Type B pancreatic cell (in vitro differentiated cells): ENCODE measurements at regions not wholly inside any gene's neighbourhood (a gene's known extent, or its start where the extent isn't known, plus 50 kb on each side); places are given as distances from the start of the nearest gene placed in this dataset.

Experiments used
- DNase-seq: peaks from one replicate; pipeline ENCODE4 v3.0.0; 2021; ENCODE audit warnings: mixed read lengths; ENCODE audit not compliant: unreplicated experiment; ENCODE audit errors: extremely low spot score
- H3K27ac Mint-ChIP-seq: 2 replicates; pipeline ENCODE4 v1.8.0; 2021; ENCODE audit warnings: mild to moderate bottlenecking, mixed read lengths
- H3K27me3 Mint-ChIP-seq: 2 replicates; pipeline ENCODE4 v1.8.0; 2021; ENCODE audit warnings: mixed read lengths
- H3K36me3 Mint-ChIP-seq: 2 replicates; pipeline ENCODE4 v1.8.0; 2021; ENCODE audit warnings: mixed read lengths
- H3K4me1 Mint-ChIP-seq: one replicate; pipeline ENCODE4 v1.8.0; 2021; ENCODE audit warnings: mixed read lengths; ENCODE audit not compliant: unreplicated experiment
- H3K4me3 Mint-ChIP-seq: 2 replicates; pipeline ENCODE4 v1.8.0; 2021; ENCODE audit warnings: mild to moderate bottlenecking, mixed read lengths
- H3K9me3 Mint-ChIP-seq: 2 replicates; pipeline ENCODE4 v1.8.0; 2021; ENCODE audit warnings: mixed read lengths
- CTCF ChIP-seq: fragments of 200-600 bp; sonication (generic); conservative IDR thresholded peaks from 2 replicates; pipeline ENCODE4 v1.5.0; 2021; ENCODE audit warnings: antibody characterized with exemption, mild to moderate bottlenecking

- DNase-seq, result no peak
- H3K9me3 Mint-ChIP-seq, result no peaks in the 10 kb centered on the region
- H3K4me1 Mint-ChIP-seq, result peaks cover 8% of the 10 kb centered on the region
- H3K4me3 Mint-ChIP-seq, result no peak overlapping the region
- peaks cover 3% of the 10 kb centered on the region for H3K36me3 Mint-ChIP-seq
- no peak overlapping the region for H3K27ac Mint-ChIP-seq
- H3K27me3 Mint-ChIP-seq, result no peaks in the 10 kb centered on the region
- TF ChIP-seq CTCF, result no peak
These were observed 187.8 kb upstream of the HDAC4 start for GRCh38 chr2:239588451-239589269.

GRCh38 chr2:239587841-239588240 lies 187.0 kb upstream of the HDAC4 start:
- Mint-ChIP-seq H3K36me3 (peaks cover 3% of the 10 kb centered on the region), H3K27ac (no peak overlapping the region), H3K27me3 (no peaks in the 10 kb centered on the region), H3K9me3 (no peaks in the 10 kb centered on the region), H3K4me1 (peaks cover 8% of the 10 kb centered on the region), H3K4me3 (no peak overlapping the region)
- no peak for TF ChIP-seq CTCF
- no peak for DNase-seq

- Mint-ChIP-seq H3K36me3 (peaks cover 3% of the 10 kb centered on the region), H3K27ac (no peak overlapping the region), H3K4me1 (peaks cover 8% of the 10 kb centered on the region), H3K9me3 (no peaks in the 10 kb centered on the region), H3K4me3 (no peak overlapping the region), H3K27me3 (no peaks in the 10 kb centered on the region)
- no peak for TF ChIP-seq CTCF
- DNase-seq, result no peak
These were observed 186.5 kb upstream of the HDAC4 start for GRCh38 chr2:239587311-239587731.

- Mint-ChIP-seq H3K9me3 (no peaks in the 10 kb centered on the region), H3K27me3 (no peaks in the 10 kb centered on the region), H3K36me3 (peaks cover 3% of the 10 kb centered on the region), H3K27ac (no peak overlapping the region), H3K4me1 (peaks cover 8% of the 10 kb centered on the region), H3K4me3 (no peak overlapping the region)
- DNase-seq, result no peak
- TF ChIP-seq CTCF, result no peak
These were observed 186.0 kb upstream of the HDAC4 start for GRCh38 chr2:239586651-239587310.

GRCh38 chr2:239585422-239585821 lies 184.6 kb upstream of the HDAC4 start:
- H3K4me1 Mint-ChIP-seq, result peaks cover 8% of the 10 kb centered on the region

More at GRCh38 chr2:239585422-239585821, 184.6 kb upstream of the HDAC4 start:
- H3K27ac Mint-ChIP-seq, result no peak overlapping the region
- no peak overlapping the region for H3K4me3 Mint-ChIP-seq
- DNase-seq, result no peak
- no peak for TF ChIP-seq CTCF
- no peaks in the 10 kb centered on the region for H3K36me3 Mint-ChIP-seq
- H3K27me3 Mint-ChIP-seq, result no peaks in the 10 kb centered on the region
- no peaks in the 10 kb centered on the region for H3K9me3 Mint-ChIP-seq
